ENCODE measurements at regions not wholly inside any gene's neighbourhood (a gene's known extent, or its start where the extent isn't known, plus 50 kb on each side); places are given as distances from the start of the nearest gene placed in this dataset.

GRCh38 chr3:27971600-27971999 lies 249.5 kb upstream of the EOMES start:
- no peaks in the 10 kb centered on the region for H3K27me3 ChIP-seq (ENCODE audit: control insufficient read depth in 4 of 4, insufficient read depth in 4 of 4, low read length in 3 of 4)
- DNase-seq (ENCODE audit: low spot score) = no peak
- H3K36me3 ChIP-seq (ENCODE audit: control insufficient read depth in 4 of 4, insufficient read depth in 3 of 4, low read depth in 1 of 4, low read length in 3 of 4) = no peaks in the 10 kb centered on the region
- 50% methylated on average over 5 of the region's 5 CpGs for WGBS
- no peaks in the 10 kb centered on the region for H3K4me1 ChIP-seq (ENCODE audit: control insufficient read depth in 4 of 4, insufficient read depth in 4 of 4, low read length in 3 of 4)
- no peak overlapping the region for H3K4me3 ChIP-seq (ENCODE audit: low read depth in 1 of 3, low read length in 3 of 3)
- no peaks in the 10 kb centered on the region for H3K9me3 ChIP-seq (ENCODE audit: control insufficient read depth in 4 of 4, low read length in 3 of 4)
- H3K9ac ChIP-seq (ENCODE audit: low read depth in 1 of 2, low read length in 2 of 2) = no peak overlapping the region
- H3K27ac ChIP-seq (ENCODE audit: low read depth in 1 of 2, low read length in 2 of 2) = no peak overlapping the region
- TF ChIP-seq FOXA1 (IDR thresholded peaks at IDR 0.05) (no peak), YY1 (IDR thresholded peaks at IDR 0.05) (no peak), SP1 (IDR thresholded peaks at IDR 0.05) (no peak), JUND (IDR thresholded peaks at IDR 0.05) (no peak), NR2F2 (IDR thresholded peaks at IDR 0.05) (no peak), TAF1 (conservative IDR thresholded peaks at IDR 0.05) (no peak)
- TF ChIP-seq, protein P1, sequence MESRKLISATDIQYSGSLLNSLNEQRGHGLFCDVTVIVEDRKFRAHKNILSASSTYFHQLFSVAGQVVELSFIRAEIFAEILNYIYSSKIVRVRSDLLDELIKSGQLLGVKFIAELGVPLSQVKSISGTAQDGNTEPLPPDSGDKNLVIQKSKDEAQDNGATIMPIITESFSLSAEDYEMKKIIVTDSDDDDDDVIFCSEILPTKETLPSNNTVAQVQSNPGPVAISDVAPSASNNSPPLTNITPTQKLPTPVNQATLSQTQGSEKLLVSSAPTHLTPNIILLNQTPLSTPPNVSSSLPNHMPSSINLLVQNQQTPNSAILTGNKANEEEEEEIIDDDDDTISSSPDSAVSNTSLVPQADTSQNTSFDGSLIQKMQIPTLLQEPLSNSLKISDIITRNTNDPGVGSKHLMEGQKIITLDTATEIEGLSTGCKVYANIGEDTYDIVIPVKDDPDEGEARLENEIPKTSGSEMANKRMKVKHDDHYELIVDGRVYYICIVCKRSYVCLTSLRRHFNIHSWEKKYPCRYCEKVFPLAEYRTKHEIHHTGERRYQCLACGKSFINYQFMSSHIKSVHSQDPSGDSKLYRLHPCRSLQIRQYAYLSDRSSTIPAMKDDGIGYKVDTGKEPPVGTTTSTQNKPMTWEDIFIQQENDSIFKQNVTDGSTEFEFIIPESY (IDR thresholded peaks at IDR 0.05) = no peak

- WGBS = 52% methylated on average over 2 of the region's 2 CpGs
- Histone ChIP-seq H3K27me3 (ENCODE audit: control insufficient read depth in 4 of 4, insufficient read depth in 4 of 4, low read length in 3 of 4) (no peaks in the 10 kb centered on the region), H3K4me1 (ENCODE audit: control insufficient read depth in 4 of 4, insufficient read depth in 4 of 4, low read length in 3 of 4) (no peaks in the 10 kb centered on the region), H3K36me3 (ENCODE audit: control insufficient read depth in 4 of 4, insufficient read depth in 3 of 4, low read depth in 1 of 4, low read length in 3 of 4) (no peaks in the 10 kb centered on the region), H3K9ac (ENCODE audit: low read depth in 1 of 2, low read length in 2 of 2) (no peak overlapping the region), H3K27ac (ENCODE audit: low read depth in 1 of 2, low read length in 2 of 2) (no peak overlapping the region), H3K9me3 (ENCODE audit: control insufficient read depth in 4 of 4, low read length in 3 of 4) (no peaks in the 10 kb centered on the region), H3K4me3 (ENCODE audit: low read depth in 1 of 3, low read length in 3 of 3) (no peak overlapping the region)
- DNase-seq (ENCODE audit: low spot score) = no peak
- TF ChIP-seq SP1 (IDR thresholded peaks at IDR 0.05) (no peak), HNF4A (conservative IDR thresholded peaks at IDR 0.05) (no peak), REST (IDR thresholded peaks at IDR 0.05) (no peak), FOXA2 (IDR thresholded peaks at IDR 0.05) (no peak), RXRA (IDR thresholded peaks at IDR 0.05) (no peak), YY1 (IDR thresholded peaks at IDR 0.05) (no peak), MAX (IDR thresholded peaks at IDR 0.05) (no peak), FOXA1 (IDR thresholded peaks at IDR 0.05) (no peak), EGR1 (IDR thresholded peaks at IDR 0.05; ENCODE audit: low read depth in 2 of 2) (no peak), NR2F2 (IDR thresholded peaks at IDR 0.05) (no peak), GABPA (IDR thresholded peaks at IDR 0.05 in 1 of 2, conservative IDR thresholded peaks at IDR 0.05 in 1 of 2) (no peak), JUND (IDR thresholded peaks at IDR 0.05) (no peak), HNF4G (IDR thresholded peaks at IDR 0.05) (no peak), RAD21 (IDR thresholded peaks at IDR 0.05) (no peak), TAF1 (conservative IDR thresholded peaks at IDR 0.05) (no peak)
- TF ChIP-seq, protein P2, sequence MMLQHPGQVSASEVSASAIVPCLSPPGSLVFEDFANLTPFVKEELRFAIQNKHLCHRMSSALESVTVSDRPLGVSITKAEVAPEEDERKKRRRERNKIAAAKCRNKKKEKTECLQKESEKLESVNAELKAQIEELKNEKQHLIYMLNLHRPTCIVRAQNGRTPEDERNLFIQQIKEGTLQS (IDR thresholded peaks at IDR 0.05) = no peak
- TF ChIP-seq, protein P3, sequence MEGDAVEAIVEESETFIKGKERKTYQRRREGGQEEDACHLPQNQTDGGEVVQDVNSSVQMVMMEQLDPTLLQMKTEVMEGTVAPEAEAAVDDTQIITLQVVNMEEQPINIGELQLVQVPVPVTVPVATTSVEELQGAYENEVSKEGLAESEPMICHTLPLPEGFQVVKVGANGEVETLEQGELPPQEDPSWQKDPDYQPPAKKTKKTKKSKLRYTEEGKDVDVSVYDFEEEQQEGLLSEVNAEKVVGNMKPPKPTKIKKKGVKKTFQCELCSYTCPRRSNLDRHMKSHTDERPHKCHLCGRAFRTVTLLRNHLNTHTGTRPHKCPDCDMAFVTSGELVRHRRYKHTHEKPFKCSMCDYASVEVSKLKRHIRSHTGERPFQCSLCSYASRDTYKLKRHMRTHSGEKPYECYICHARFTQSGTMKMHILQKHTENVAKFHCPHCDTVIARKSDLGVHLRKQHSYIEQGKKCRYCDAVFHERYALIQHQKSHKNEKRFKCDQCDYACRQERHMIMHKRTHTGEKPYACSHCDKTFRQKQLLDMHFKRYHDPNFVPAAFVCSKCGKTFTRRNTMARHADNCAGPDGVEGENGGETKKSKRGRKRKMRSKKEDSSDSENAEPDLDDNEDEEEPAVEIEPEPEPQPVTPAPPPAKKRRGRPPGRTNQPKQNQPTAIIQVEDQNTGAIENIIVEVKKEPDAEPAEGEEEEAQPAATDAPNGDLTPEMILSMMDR (IDR thresholded peaks at IDR 0.05; ENCODE audit: low read depth, low read length, missing input control) = no peak
Observed at GRCh38 chr3:27976933-27977332, 254.8 kb upstream of the EOMES start.
